GM19467 (cell line): ENCODE measurements at regions not wholly inside any gene's neighbourhood (a gene's known extent, or its start where the extent isn't known, plus 50 kb on each side); places are given as distances from the start of the nearest gene placed in this dataset.

Experiments used
- ATAC-seq: cut with Tn5 transposase; IDR thresholded peaks from one replicate; pipeline ENCODE4 v1.9.1; 2021; ENCODE audit warnings: mild to moderate bottlenecking, moderate library complexity; ENCODE audit not compliant: unreplicated experiment

- no peak for ATAC-seq
Observed at GRCh38 chr17:77534137-77534536, 393.4 kb downstream of the SEC14L1 start.

- ATAC-seq: no peak
Observed at GRCh38 chr17:77535435-77535834, 394.7 kb downstream of the SEC14L1 start.

GRCh38 chr17:77535892-77536291 lies 395.1 kb downstream of the SEC14L1 start:
- no peak for ATAC-seq

GRCh38 chr17:77537566-77537965 lies 396.8 kb downstream of the SEC14L1 start:
- ATAC-seq: no peak

GRCh38 chr17:77540531-77540930 lies 399.8 kb downstream of the SEC14L1 start:
- no peak for ATAC-seq

GRCh38 chr17:77540975-77541374 lies 400.2 kb downstream of the SEC14L1 start:
- no peak for ATAC-seq

GRCh38 chr17:77542011-77542410 lies 401.2 kb downstream of the SEC14L1 start:
- ATAC-seq: no peak

- ATAC-seq: no peak
Observed at GRCh38 chr17:77542551-77543490, 402.1 kb downstream of the SEC14L1 start.

- ATAC-seq: no peak
Observed at GRCh38 chr17:77543801-77544200, 403.0 kb downstream of the SEC14L1 start.

GRCh38 chr17:77544347-77545110 lies 403.8 kb downstream of the SEC14L1 start:
- no peak for ATAC-seq

GRCh38 chr17:77546772-77547241 lies 406.0 kb downstream of the SEC14L1 start:
- ATAC-seq: no peak

- ATAC-seq: no peak
Observed at GRCh38 chr17:77548967-77549366, 408.2 kb downstream of the SEC14L1 start.

GRCh38 chr17:77549726-77550366 lies 408.7 kb upstream of the TNRC6C start:
- no peak for ATAC-seq

- ATAC-seq: no peak
Observed at GRCh38 chr17:77553459-77554066, 404.9 kb upstream of the TNRC6C start.

- ATAC-seq: no peak
Observed at GRCh38 chr17:77555121-77555591, 403.3 kb upstream of the TNRC6C start.

GRCh38 chr17:77555741-77556291 lies 402.7 kb upstream of the TNRC6C start:
- no peak for ATAC-seq

- ATAC-seq: no peak
Observed at GRCh38 chr17:77556383-77557061, 402.0 kb upstream of the TNRC6C start.

- ATAC-seq: no peak
Observed at GRCh38 chr17:77558846-77559626, 399.5 kb upstream of the TNRC6C start.

- no peak for ATAC-seq
Observed at GRCh38 chr17:77560381-77560780, 398.1 kb upstream of the TNRC6C start.
